SK-N-SH (cell line): ENCODE measurements at regions not wholly inside any gene's neighbourhood (a gene's known extent, or its start where the extent isn't known, plus 50 kb on each side); places are given as distances from the start of the nearest gene placed in this dataset.

Experiments
- ELF1 ChIP-seq: IDR thresholded peaks from 2 replicates; pipeline ENCODE4 v1.4.0; 2012
- EZH2phosphoT487 ChIP-seq: fragments of 200-600 bp; sonication (generic); IDR thresholded peaks from 2 replicates; pipeline ENCODE4 v1.6.1; 2017; ENCODE audit warnings: low read depth, mixed run types, mild to moderate bottlenecking, antibody characterized with exemption, moderate library complexity, borderline replicate concordance
- FOXM1 ChIP-seq: IDR thresholded peaks from 2 replicates; pipeline ENCODE4 v1.4.0; 2012; ENCODE audit warnings: low read depth, mild to moderate bottlenecking
- JUND ChIP-seq: IDR thresholded peaks from 2 replicates; pipeline ENCODE4 v1.4.0; 2012
- NFIC ChIP-seq: IDR thresholded peaks from 2 replicates; pipeline ENCODE4 v1.4.0; 2012; ENCODE audit warnings: borderline replicate concordance
- POLR2AphosphoS5 ChIP-seq: IDR thresholded peaks from 2 replicates; pipeline ENCODE4 v1.6.1; 2012; ENCODE audit warnings: low read depth, low read length
- RAD21 ChIP-seq: IDR thresholded peaks from 2 replicates; pipeline ENCODE4 v1.6.1; 2012; ENCODE audit warnings: mild to moderate bottlenecking, low read length
- RFX5 ChIP-seq: IDR thresholded peaks from 2 replicates; pipeline ENCODE4 v1.6.1; 2012; ENCODE audit warnings: mild to moderate bottlenecking, improper control_type of control experiment, low read length
- TAF1 ChIP-seq: IDR thresholded peaks from 2 replicates; pipeline ENCODE4 v1.6.1; 2012; ENCODE audit warnings: low read depth, mild to moderate bottlenecking, low read length, moderate library complexity, borderline replicate concordance
- TEAD4 ChIP-seq: IDR thresholded peaks from 2 replicates; pipeline ENCODE4 v1.4.0; 2012; ENCODE audit warnings: mild to moderate bottlenecking, borderline replicate concordance; ENCODE audit not compliant: insufficient read depth
- YY1 ChIP-seq: IDR thresholded peaks from 2 replicates; pipeline ENCODE4 v1.4.0; 2012; ENCODE audit warnings: low read depth, mild to moderate bottlenecking
- TF ChIP-seq, protein P1 (sequence below): IDR thresholded peaks from 2 replicates; pipeline ENCODE4; 2012
- TF ChIP-seq, protein P2 (sequence below): fragments of 200-600 bp; sonication (generic); IDR thresholded peaks from 2 replicates; pipeline ENCODE4 v1.6.1; 2017; ENCODE audit warnings: antibody characterized with exemption, mild to moderate bottlenecking, moderate library complexity
- TF ChIP-seq, protein P3 (sequence below): IDR thresholded peaks from 2 replicates; pipeline ENCODE4 v1.4.0; 2012; ENCODE audit warnings: low read depth

DNA sequence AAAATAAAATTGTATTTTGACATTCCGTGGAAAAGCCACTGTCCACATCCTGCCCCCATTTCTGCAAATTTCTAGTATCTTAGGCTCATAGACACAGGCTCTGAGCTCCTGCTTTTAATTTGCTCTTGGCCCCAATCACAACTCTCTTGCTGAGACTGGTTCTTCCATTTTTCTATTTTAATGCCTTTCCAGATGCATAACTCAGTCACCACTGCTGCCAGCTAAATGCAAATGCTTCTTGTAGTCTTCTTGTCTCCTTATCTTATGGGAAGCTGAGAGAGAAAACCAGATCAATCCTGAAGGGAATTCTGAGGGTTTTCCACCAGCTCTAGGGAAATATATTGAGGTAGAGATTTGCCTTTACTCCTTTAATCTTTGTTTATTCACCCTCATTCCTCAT is 149.0 kb downstream of the DHRS2 start:
- TF ChIP-seq EZH2phosphoT487, result no peak
- TF ChIP-seq, protein P1, sequence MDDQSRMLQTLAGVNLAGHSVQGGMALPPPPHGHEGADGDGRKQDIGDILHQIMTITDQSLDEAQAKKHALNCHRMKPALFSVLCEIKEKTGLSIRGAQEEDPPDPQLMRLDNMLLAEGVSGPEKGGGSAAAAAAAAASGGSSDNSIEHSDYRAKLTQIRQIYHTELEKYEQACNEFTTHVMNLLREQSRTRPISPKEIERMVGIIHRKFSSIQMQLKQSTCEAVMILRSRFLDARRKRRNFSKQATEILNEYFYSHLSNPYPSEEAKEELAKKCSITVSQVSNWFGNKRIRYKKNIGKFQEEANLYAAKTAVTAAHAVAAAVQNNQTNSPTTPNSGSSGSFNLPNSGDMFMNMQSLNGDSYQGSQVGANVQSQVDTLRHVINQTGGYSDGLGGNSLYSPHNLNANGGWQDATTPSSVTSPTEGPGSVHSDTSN, result no peak
- TF ChIP-seq YY1, result no peak
- TF ChIP-seq, protein P2, sequence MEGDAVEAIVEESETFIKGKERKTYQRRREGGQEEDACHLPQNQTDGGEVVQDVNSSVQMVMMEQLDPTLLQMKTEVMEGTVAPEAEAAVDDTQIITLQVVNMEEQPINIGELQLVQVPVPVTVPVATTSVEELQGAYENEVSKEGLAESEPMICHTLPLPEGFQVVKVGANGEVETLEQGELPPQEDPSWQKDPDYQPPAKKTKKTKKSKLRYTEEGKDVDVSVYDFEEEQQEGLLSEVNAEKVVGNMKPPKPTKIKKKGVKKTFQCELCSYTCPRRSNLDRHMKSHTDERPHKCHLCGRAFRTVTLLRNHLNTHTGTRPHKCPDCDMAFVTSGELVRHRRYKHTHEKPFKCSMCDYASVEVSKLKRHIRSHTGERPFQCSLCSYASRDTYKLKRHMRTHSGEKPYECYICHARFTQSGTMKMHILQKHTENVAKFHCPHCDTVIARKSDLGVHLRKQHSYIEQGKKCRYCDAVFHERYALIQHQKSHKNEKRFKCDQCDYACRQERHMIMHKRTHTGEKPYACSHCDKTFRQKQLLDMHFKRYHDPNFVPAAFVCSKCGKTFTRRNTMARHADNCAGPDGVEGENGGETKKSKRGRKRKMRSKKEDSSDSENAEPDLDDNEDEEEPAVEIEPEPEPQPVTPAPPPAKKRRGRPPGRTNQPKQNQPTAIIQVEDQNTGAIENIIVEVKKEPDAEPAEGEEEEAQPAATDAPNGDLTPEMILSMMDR, result no peak
- TF ChIP-seq POLR2AphosphoS5, result no peak
- no peak for TF ChIP-seq TAF1
- no peak for TF ChIP-seq ELF1
- TF ChIP-seq RAD21, result no peak
- no peak for TF ChIP-seq TEAD4
- TF ChIP-seq NFIC, result no peak
- no peak for TF ChIP-seq JUND
- TF ChIP-seq FOXM1, result no peak
- TF ChIP-seq, protein P3, sequence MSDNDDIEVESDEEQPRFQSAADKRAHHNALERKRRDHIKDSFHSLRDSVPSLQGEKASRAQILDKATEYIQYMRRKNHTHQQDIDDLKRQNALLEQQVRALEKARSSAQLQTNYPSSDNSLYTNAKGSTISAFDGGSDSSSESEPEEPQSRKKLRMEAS, result no peak
- no peak for TF ChIP-seq RFX5
